Heart left ventricle (tissue), 13 donors: ENCODE measurements at regions not wholly inside any gene's neighbourhood (a gene's known extent, or its start where the extent isn't known, plus 50 kb on each side); places are given as distances from the start of the nearest gene placed in this dataset.

ENCODE experiments used
- POLR2A ChIP-seq, 2 donors: fragments of 450-650 bp; IDR thresholded peaks; one replicate each; pipeline ENCODE4 v1.6.1; 2017; ENCODE audit warnings: antibody characterized with exemption in 2 of 2, mild to moderate bottlenecking in 2 of 2, moderate library complexity in 2 of 2
- TF ChIP-seq, protein P1 (sequence below), 12 donors: fragments of 200-600 bp; sonication (generic) in 4 of 12; IDR thresholded peaks; one replicate each; pipeline versions ENCODE4 v1.5.0 to v1.8.0; 2018 to 2022; ENCODE audit warnings: antibody characterized with exemption in 12 of 12, mild to moderate bottlenecking in 5 of 12
- donor health status: ischemic (EF 13 %, LVEDD 7.1; RV severe dilation, severe dysfunction).
- donor health status: DM: no; HTN: yes; CAD: no.
- donor health status: DM: no; HTN: no; CAD: no.
- donor health status: ischemic (EF 25% LVEDD 6.9; RV normal size, moderate dysfunction).
- donor health status: ischemic (EF 25% LVEDD 5.7; RV mildly dilated, moderate dysfunction).
- donor health status: ischemic (EF 35%, LVEDD 5.7; RV mildly dilated, moderate dysfunction).
- donor health status: nonischemic (EF 11% LVEDD 7.7; RV severe dilation, severe dysfunction).
- donor health status: DM: yes; HTN: yes; CAD: no.
- donor health status: PGD.
- donor health status: ischemic (EF 29% LVEDD 5.4; RV normal size, mild dysfunction).
- donor health status: nonischemic (EF 23%, LVEDD 6.1; RV moderate dilation, normal function).

GRCh38 chr13:40176242-40176641, 490.2 kb downstream of the FOXO1 start:
- TF ChIP-seq, protein P1, sequence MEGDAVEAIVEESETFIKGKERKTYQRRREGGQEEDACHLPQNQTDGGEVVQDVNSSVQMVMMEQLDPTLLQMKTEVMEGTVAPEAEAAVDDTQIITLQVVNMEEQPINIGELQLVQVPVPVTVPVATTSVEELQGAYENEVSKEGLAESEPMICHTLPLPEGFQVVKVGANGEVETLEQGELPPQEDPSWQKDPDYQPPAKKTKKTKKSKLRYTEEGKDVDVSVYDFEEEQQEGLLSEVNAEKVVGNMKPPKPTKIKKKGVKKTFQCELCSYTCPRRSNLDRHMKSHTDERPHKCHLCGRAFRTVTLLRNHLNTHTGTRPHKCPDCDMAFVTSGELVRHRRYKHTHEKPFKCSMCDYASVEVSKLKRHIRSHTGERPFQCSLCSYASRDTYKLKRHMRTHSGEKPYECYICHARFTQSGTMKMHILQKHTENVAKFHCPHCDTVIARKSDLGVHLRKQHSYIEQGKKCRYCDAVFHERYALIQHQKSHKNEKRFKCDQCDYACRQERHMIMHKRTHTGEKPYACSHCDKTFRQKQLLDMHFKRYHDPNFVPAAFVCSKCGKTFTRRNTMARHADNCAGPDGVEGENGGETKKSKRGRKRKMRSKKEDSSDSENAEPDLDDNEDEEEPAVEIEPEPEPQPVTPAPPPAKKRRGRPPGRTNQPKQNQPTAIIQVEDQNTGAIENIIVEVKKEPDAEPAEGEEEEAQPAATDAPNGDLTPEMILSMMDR (IDR thresholded peaks at IDR 0.05): no peak
- no peak for TF ChIP-seq POLR2A (IDR thresholded peaks at IDR 0.05)
